Gastrocnemius medialis (tissue), 4 donors: ENCODE measurements at regions not wholly inside any gene's neighbourhood (a gene's known extent, or its start where the extent isn't known, plus 50 kb on each side); places are given as distances from the start of the nearest gene placed in this dataset.

Experiments
- ATAC-seq, 2 donors: fragments of 150-250 bp; one replicate each; pipeline ENCODE4 v1.9.1; 2016
- DNase-seq, 2 donors: peaks; one replicate each; pipeline ENCODE4 v3.0.0-alpha.2; 2019
- H3K27ac ChIP-seq, 4 donors: fragments of 200-600 bp; sonication (generic); 1 replicate in 1 of 4; 2 replicates in 3 of 4; pipeline ENCODE4 v1.5.1; 2016 to 2018; ENCODE audit warnings: mild to moderate bottlenecking in 2 of 4, moderate library complexity in 1 of 4
- H3K27me3 ChIP-seq, 3 donors: fragments of 200-600 bp; sonication (generic) in 2 of 3; 1 replicate in 1 of 3; 2 replicates in 2 of 3; pipeline versions ENCODE4 v1.5.1 to v1.6.0; 2016 to 2019; ENCODE audit warnings: mild to moderate bottlenecking in 1 of 3, moderate library complexity in 1 of 3
- H3K36me3 ChIP-seq, 2 donors: fragments of 200-600 bp; sonication (generic) in 1 of 2; one replicate each; pipeline ENCODE4 v1.5.1; 2017 to 2018
- H3K4me1 ChIP-seq, 2 donors: fragments of 200-600 bp; sonication (generic) in 1 of 2; one replicate each; pipeline ENCODE4 v1.5.1; 2016 to 2017; ENCODE audit warnings: mild to moderate bottlenecking in 2 of 2
- H3K4me3 ChIP-seq, 4 donors: fragments of 200-600 bp; sonication (generic) in 3 of 4; 1 replicate in 1 of 4; 2 replicates in 3 of 4; pipeline ENCODE4 v1.5.1; 2016 to 2019; ENCODE audit warnings: mild to moderate bottlenecking in 2 of 4
- H3K9me3 ChIP-seq, 3 donors: fragments of 200-600 bp; sonication (generic) in 2 of 3; 1 replicate in 1 of 3; 2 replicates in 2 of 3; pipeline ENCODE4 v1.5.1; 2016 to 2019
- POLR2A ChIP-seq, 2 donors: fragments of 450-650 bp; IDR thresholded peaks; one replicate each; pipeline ENCODE4 v1.6.1; 2017; ENCODE audit warnings: antibody characterized with exemption in 2 of 2, mild to moderate bottlenecking in 2 of 2, moderate library complexity in 2 of 2
- in situ Hi-C, 4 donors: fragments of 200-750 bp; cut with MboI; loops; one replicate each; pipeline versions ENCODE4 v1.15.0 to v1.8.0; 2017; ENCODE audit warnings: low sequenced_read_pairs in 4 of 4
- intact Hi-C: fragments of 100-400 bp; cut with DNase I; formaldehyde crosslinking; loops from one replicate; pipeline ENCODE4 v1.15.1; 2023; ENCODE audit warnings: low total_unique reads
- TF ChIP-seq, protein P1 (sequence below), 5 experiments: fragments of 450-650 bp in 3 of 5; fragments of 200-600 bp in 2 of 5; sonication (generic) in 2 of 5; IDR thresholded peaks in 4 of 5; conservative IDR thresholded peaks in 1 of 5; 1 replicate in 4 of 5; 2 replicates in 1 of 5; pipeline ENCODE4 v1.5.1; 2016 to 2019; ENCODE audit warnings: antibody characterized with exemption in 5 of 5, mild to moderate bottlenecking in 3 of 5, moderate library complexity in 3 of 5

DNA sequence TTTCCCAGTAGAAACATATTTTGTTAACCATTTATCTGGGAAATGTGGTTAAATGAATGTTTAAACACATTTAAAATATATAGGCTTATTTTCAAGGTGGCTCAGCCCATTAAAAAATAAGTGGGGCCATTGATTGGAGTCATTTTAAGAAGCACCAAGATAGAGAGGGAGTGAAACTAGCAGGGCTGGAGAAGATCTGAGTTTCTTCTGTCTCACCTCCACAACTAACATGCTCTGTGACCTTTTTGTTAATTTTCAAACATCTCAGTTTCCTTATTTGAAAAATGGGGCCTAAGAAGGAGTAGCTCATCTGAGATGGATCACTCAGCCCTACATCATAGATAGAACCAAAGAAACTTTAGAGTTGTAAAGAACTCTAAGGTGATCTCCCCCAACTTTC is 254.8 kb downstream of the KCNS3 start:
- Histone ChIP-seq H3K9me3 (no peaks in the 10 kb centered on the region), H3K4me3 (no peak overlapping the region), H3K27ac (no peak overlapping the region), H3K36me3 (no peaks in the 10 kb centered on the region), H3K4me1 (no peaks in the 10 kb centered on the region), H3K27me3 (no peaks in the 10 kb centered on the region)
- TF ChIP-seq, protein P1, sequence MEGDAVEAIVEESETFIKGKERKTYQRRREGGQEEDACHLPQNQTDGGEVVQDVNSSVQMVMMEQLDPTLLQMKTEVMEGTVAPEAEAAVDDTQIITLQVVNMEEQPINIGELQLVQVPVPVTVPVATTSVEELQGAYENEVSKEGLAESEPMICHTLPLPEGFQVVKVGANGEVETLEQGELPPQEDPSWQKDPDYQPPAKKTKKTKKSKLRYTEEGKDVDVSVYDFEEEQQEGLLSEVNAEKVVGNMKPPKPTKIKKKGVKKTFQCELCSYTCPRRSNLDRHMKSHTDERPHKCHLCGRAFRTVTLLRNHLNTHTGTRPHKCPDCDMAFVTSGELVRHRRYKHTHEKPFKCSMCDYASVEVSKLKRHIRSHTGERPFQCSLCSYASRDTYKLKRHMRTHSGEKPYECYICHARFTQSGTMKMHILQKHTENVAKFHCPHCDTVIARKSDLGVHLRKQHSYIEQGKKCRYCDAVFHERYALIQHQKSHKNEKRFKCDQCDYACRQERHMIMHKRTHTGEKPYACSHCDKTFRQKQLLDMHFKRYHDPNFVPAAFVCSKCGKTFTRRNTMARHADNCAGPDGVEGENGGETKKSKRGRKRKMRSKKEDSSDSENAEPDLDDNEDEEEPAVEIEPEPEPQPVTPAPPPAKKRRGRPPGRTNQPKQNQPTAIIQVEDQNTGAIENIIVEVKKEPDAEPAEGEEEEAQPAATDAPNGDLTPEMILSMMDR (IDR thresholded peaks at IDR 0.05 in 4 of 5, conservative IDR thresholded peaks at IDR 0.05 in 1 of 5): no peak
- no peak for TF ChIP-seq POLR2A (IDR thresholded peaks at IDR 0.05)
- no peak for ATAC-seq
- in situ Hi-C loops (no loop called here), intact Hi-C loops (no loop called here)
- no peak for DNase-seq

GRCh38 chr2:18132697-18133096 is 254.2 kb downstream of the KCNS3 start:
- Histone ChIP-seq H3K36me3 (no peaks in the 10 kb centered on the region), H3K9me3 (no peaks in the 10 kb centered on the region), H3K27ac (no peak overlapping the region), H3K27me3 (no peaks in the 10 kb centered on the region), H3K4me3 (no peak overlapping the region), H3K4me1 (no peaks in the 10 kb centered on the region)
- in situ Hi-C loops (no loop called here), intact Hi-C loops (no loop called here)
- ATAC-seq (no peak), DNase-seq (no peak)
- TF ChIP-seq POLR2A (IDR thresholded peaks at IDR 0.05): no peak
- TF ChIP-seq, protein P1 (IDR thresholded peaks at IDR 0.05 in 4 of 5, conservative IDR thresholded peaks at IDR 0.05 in 1 of 5): no peak

DNA sequence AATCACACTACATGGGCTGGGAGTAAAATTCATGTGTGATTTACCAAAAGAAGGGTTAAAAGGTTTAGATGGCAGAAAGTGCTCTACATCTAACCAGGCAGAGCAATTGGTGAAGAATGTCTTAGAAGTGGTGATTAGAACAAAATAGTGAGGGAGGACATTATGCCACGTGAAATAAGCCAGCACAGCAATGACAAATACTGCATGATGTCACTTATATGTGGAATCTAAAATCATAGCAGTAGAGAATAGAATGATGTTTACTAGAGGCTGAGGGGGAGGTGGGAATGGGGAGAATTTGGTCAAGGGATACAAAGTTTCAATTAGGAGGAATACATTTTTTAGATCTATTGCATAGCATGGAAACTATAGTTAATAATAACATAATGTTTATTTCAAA is 253.3 kb downstream of the KCNS3 start:
- Histone ChIP-seq H3K27me3 (no peaks in the 10 kb centered on the region), H3K36me3 (no peaks in the 10 kb centered on the region), H3K9me3 (no peaks in the 10 kb centered on the region), H3K4me3 (no peak overlapping the region), H3K4me1 (no peaks in the 10 kb centered on the region), H3K27ac (no peak overlapping the region)
- ATAC-seq: no peak
- intact Hi-C loops: no loop called here
- DNase-seq: no peak
- in situ Hi-C loops: no loop called here
- no peak for TF ChIP-seq POLR2A (IDR thresholded peaks at IDR 0.05)
- TF ChIP-seq, protein P1 (IDR thresholded peaks at IDR 0.05 in 4 of 5, conservative IDR thresholded peaks at IDR 0.05 in 1 of 5): no peak

GRCh38 chr2:18129348-18129747 is 250.9 kb downstream of the KCNS3 start:
- Histone ChIP-seq H3K4me1 (no peaks in the 10 kb centered on the region), H3K36me3 (no peaks in the 10 kb centered on the region), H3K4me3 (no peak overlapping the region), H3K27ac (no peak overlapping the region), H3K9me3 (no peaks in the 10 kb centered on the region), H3K27me3 (no peaks in the 10 kb centered on the region)
- DNase-seq: no peak
- no peak for TF ChIP-seq POLR2A (IDR thresholded peaks at IDR 0.05)
- TF ChIP-seq, protein P1 (IDR thresholded peaks at IDR 0.05 in 4 of 5, conservative IDR thresholded peaks at IDR 0.05 in 1 of 5): no peak
- no peak for ATAC-seq
- intact Hi-C loops (no loop called here), in situ Hi-C loops (no loop called here)

- ATAC-seq (no peak), DNase-seq (no peak)
- Histone ChIP-seq H3K27ac (no peak overlapping the region), H3K36me3 (no peaks in the 10 kb centered on the region), H3K4me1 (peaks cover 9 to 10% of the 10 kb centered on the region in 2 donors), H3K9me3 (no peaks in the 10 kb centered on the region), H3K27me3 (no peaks in the 10 kb centered on the region), H3K4me3 (no peak overlapping the region)
- intact Hi-C loops: no loop called here
- no peak for TF ChIP-seq POLR2A (IDR thresholded peaks at IDR 0.05)
- TF ChIP-seq, protein P1 (IDR thresholded peaks at IDR 0.05 in 4 of 5, conservative IDR thresholded peaks at IDR 0.05 in 1 of 5): no peak
- in situ Hi-C loops: no loop called here
Measured at GRCh38 chr2:18125303-18125702, 246.8 kb downstream of the KCNS3 start.
